ENCODE measurements at regions not wholly inside any gene's neighbourhood (a gene's known extent, or its start where the extent isn't known, plus 50 kb on each side); places are given as distances from the start of the nearest gene placed in this dataset.

GRCh38 chr5:155628346-155628745 lies 614.8 kb downstream of the KIF4B start:
- H3K9ac ChIP-seq (ENCODE audit: low read depth in 1 of 2, low read length in 2 of 2): no peak overlapping the region
- no peak for DNase-seq (ENCODE audit: low spot score)
- H3K4me3 ChIP-seq (ENCODE audit: low read depth in 1 of 3, low read length in 3 of 3): no peak overlapping the region
- no peaks in the 10 kb centered on the region for H3K36me3 ChIP-seq (ENCODE audit: control insufficient read depth in 4 of 4, insufficient read depth in 3 of 4, low read depth in 1 of 4, low read length in 3 of 4)
- H3K27me3 ChIP-seq (ENCODE audit: control insufficient read depth in 4 of 4, insufficient read depth in 4 of 4, low read length in 3 of 4): no peaks in the 10 kb centered on the region
- no peaks in the 10 kb centered on the region for H3K9me3 ChIP-seq (ENCODE audit: control insufficient read depth in 4 of 4, low read length in 3 of 4)
- H3K4me1 ChIP-seq (ENCODE audit: control insufficient read depth in 4 of 4, insufficient read depth in 4 of 4, low read length in 3 of 4): peaks cover 0 to 10% (median 4%) of the 10 kb centered on the region in 4 donors
- no peak overlapping the region for H3K27ac ChIP-seq (ENCODE audit: low read depth in 1 of 2, low read length in 2 of 2)
- TF ChIP-seq JUND (IDR thresholded peaks at IDR 0.05) (no peak), NR2F2 (IDR thresholded peaks at IDR 0.05) (no peak), FOXA1 (IDR thresholded peaks at IDR 0.05) (no peak), GABPA (IDR thresholded peaks at IDR 0.05 in 1 of 2, conservative IDR thresholded peaks at IDR 0.05 in 1 of 2) (no peak), CTCF (IDR thresholded peaks at IDR 0.05; ENCODE audit: low read depth, low read length, missing input control) (no peak), HNF4G (IDR thresholded peaks at IDR 0.05) (no peak), EGR1 (IDR thresholded peaks at IDR 0.05; ENCODE audit: low read depth in 2 of 2) (no peak), SP1 (IDR thresholded peaks at IDR 0.05) (no peak), RXRA (IDR thresholded peaks at IDR 0.05) (no peak), FOXA2 (IDR thresholded peaks at IDR 0.05) (no peak), YY1 (IDR thresholded peaks at IDR 0.05) (no peak), RAD21 (IDR thresholded peaks at IDR 0.05) (no peak), MAX (IDR thresholded peaks at IDR 0.05) (no peak), TAF1 (conservative IDR thresholded peaks at IDR 0.05) (no peak), HNF4A (conservative IDR thresholded peaks at IDR 0.05) (no peak)
- TF ChIP-seq, protein P1, sequence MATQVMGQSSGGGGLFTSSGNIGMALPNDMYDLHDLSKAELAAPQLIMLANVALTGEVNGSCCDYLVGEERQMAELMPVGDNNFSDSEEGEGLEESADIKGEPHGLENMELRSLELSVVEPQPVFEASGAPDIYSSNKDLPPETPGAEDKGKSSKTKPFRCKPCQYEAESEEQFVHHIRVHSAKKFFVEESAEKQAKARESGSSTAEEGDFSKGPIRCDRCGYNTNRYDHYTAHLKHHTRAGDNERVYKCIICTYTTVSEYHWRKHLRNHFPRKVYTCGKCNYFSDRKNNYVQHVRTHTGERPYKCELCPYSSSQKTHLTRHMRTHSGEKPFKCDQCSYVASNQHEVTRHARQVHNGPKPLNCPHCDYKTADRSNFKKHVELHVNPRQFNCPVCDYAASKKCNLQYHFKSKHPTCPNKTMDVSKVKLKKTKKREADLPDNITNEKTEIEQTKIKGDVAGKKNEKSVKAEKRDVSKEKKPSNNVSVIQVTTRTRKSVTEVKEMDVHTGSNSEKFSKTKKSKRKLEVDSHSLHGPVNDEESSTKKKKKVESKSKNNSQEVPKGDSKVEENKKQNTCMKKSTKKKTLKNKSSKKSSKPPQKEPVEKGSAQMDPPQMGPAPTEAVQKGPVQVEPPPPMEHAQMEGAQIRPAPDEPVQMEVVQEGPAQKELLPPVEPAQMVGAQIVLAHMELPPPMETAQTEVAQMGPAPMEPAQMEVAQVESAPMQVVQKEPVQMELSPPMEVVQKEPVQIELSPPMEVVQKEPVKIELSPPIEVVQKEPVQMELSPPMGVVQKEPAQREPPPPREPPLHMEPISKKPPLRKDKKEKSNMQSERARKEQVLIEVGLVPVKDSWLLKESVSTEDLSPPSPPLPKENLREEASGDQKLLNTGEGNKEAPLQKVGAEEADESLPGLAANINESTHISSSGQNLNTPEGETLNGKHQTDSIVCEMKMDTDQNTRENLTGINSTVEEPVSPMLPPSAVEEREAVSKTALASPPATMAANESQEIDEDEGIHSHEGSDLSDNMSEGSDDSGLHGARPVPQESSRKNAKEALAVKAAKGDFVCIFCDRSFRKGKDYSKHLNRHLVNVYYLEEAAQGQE (IDR thresholded peaks at IDR 0.05): no peak
- TF ChIP-seq, protein P2, sequence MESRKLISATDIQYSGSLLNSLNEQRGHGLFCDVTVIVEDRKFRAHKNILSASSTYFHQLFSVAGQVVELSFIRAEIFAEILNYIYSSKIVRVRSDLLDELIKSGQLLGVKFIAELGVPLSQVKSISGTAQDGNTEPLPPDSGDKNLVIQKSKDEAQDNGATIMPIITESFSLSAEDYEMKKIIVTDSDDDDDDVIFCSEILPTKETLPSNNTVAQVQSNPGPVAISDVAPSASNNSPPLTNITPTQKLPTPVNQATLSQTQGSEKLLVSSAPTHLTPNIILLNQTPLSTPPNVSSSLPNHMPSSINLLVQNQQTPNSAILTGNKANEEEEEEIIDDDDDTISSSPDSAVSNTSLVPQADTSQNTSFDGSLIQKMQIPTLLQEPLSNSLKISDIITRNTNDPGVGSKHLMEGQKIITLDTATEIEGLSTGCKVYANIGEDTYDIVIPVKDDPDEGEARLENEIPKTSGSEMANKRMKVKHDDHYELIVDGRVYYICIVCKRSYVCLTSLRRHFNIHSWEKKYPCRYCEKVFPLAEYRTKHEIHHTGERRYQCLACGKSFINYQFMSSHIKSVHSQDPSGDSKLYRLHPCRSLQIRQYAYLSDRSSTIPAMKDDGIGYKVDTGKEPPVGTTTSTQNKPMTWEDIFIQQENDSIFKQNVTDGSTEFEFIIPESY (IDR thresholded peaks at IDR 0.05): no peak
- WGBS: 83% methylated on average over 7 of the region's 7 CpGs

- no peak overlapping the region for H3K4me3 ChIP-seq (ENCODE audit: low read depth in 1 of 3, low read length in 3 of 3)
- no peak overlapping the region for H3K27ac ChIP-seq (ENCODE audit: low read depth in 1 of 2, low read length in 2 of 2)
- DNase-seq (ENCODE audit: low spot score): no peak
- 64% methylated on average over 1 of the region's 1 CpG for WGBS
- no peaks in the 10 kb centered on the region for H3K27me3 ChIP-seq (ENCODE audit: control insufficient read depth in 4 of 4, insufficient read depth in 4 of 4, low read length in 3 of 4)
- no peak for TF ChIP-seq RAD21 (IDR thresholded peaks at IDR 0.05)
- TF ChIP-seq NR2F2 (IDR thresholded peaks at IDR 0.05): no peak
- no peak for TF ChIP-seq TAF1 (conservative IDR thresholded peaks at IDR 0.05)
- no peak for TF ChIP-seq CTCF (IDR thresholded peaks at IDR 0.05; ENCODE audit: low read depth, low read length, missing input control)
- no peak for TF ChIP-seq RXRA (IDR thresholded peaks at IDR 0.05)
- no peak for TF ChIP-seq MAX (IDR thresholded peaks at IDR 0.05)
- TF ChIP-seq SP1 (IDR thresholded peaks at IDR 0.05): no peak
- TF ChIP-seq, protein P3, sequence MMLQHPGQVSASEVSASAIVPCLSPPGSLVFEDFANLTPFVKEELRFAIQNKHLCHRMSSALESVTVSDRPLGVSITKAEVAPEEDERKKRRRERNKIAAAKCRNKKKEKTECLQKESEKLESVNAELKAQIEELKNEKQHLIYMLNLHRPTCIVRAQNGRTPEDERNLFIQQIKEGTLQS (IDR thresholded peaks at IDR 0.05): no peak
- TF ChIP-seq, protein P2 (IDR thresholded peaks at IDR 0.05): no peak
- TF ChIP-seq YY1 (IDR thresholded peaks at IDR 0.05): no peak
- TF ChIP-seq JUND (IDR thresholded peaks at IDR 0.05): no peak
- H3K9me3 ChIP-seq (ENCODE audit: control insufficient read depth in 4 of 4, low read length in 3 of 4): no peaks in the 10 kb centered on the region
- no peak overlapping the region for H3K9ac ChIP-seq (ENCODE audit: low read depth in 1 of 2, low read length in 2 of 2)
- H3K4me1 ChIP-seq (ENCODE audit: control insufficient read depth in 4 of 4, insufficient read depth in 4 of 4, low read length in 3 of 4): peaks cover 0 to 10% (median 4%) of the 10 kb centered on the region in 4 donors
- H3K36me3 ChIP-seq (ENCODE audit: control insufficient read depth in 4 of 4, insufficient read depth in 3 of 4, low read depth in 1 of 4, low read length in 3 of 4): no peaks in the 10 kb centered on the region
Observed at GRCh38 chr5:155629597-155629996, 616.0 kb downstream of the KIF4B start.

All from liver (tissue), 8 donors.